GM19438 (cell line): ENCODE measurements at regions not wholly inside any gene's neighbourhood (a gene's known extent, or its start where the extent isn't known, plus 50 kb on each side); places are given as distances from the start of the nearest gene placed in this dataset.

Experiments
- ATAC-seq: cut with Tn5 transposase; IDR thresholded peaks from one replicate; pipeline ENCODE4 v1.9.1; 2021; ENCODE audit warnings: low read depth; ENCODE audit not compliant: unreplicated experiment

- no peak for ATAC-seq
Measured at GRCh38 chr1:88221411-88221810, 462.7 kb upstream of the PKN2 start.

- no peak for ATAC-seq
Measured at GRCh38 chr1:88224906-88225305, 459.2 kb upstream of the PKN2 start.

GRCh38 chr1:88228114-88228513 is 456.0 kb upstream of the PKN2 start:
- no peak for ATAC-seq

- no peak for ATAC-seq
Measured at GRCh38 chr1:88230126-88230525, 453.9 kb upstream of the PKN2 start.

GRCh38 chr1:88237058-88237457 is 447.0 kb upstream of the PKN2 start:
- no peak for ATAC-seq

- no peak for ATAC-seq
Measured at GRCh38 chr1:88239205-88239604, 444.9 kb upstream of the PKN2 start.

GRCh38 chr1:88247666-88248065 is 436.4 kb upstream of the PKN2 start:
- ATAC-seq = no peak

- ATAC-seq = no peak
Measured at GRCh38 chr1:88250915-88251314, 433.2 kb upstream of the PKN2 start.

GRCh38 chr1:88252745-88253144 is 431.3 kb upstream of the PKN2 start:
- no peak for ATAC-seq

- no peak for ATAC-seq
Measured at GRCh38 chr1:88265606-88266005, 418.5 kb upstream of the PKN2 start.

GRCh38 chr1:88266051-88266450 is 418.0 kb upstream of the PKN2 start:
- ATAC-seq = no peak

GRCh38 chr1:88272216-88272615 is 411.9 kb upstream of the PKN2 start:
- ATAC-seq = no peak

GRCh38 chr1:88274431-88274830 is 409.6 kb upstream of the PKN2 start:
- no peak for ATAC-seq

- no peak for ATAC-seq
Measured at GRCh38 chr1:88275259-88275862, 408.7 kb upstream of the PKN2 start.

- ATAC-seq = no peak
Measured at GRCh38 chr1:88276163-88276562, 407.9 kb upstream of the PKN2 start.

- ATAC-seq = no peak
Measured at GRCh38 chr1:88284066-88284465, 400.0 kb upstream of the PKN2 start.

GRCh38 chr1:88284666-88285366 is 399.3 kb upstream of the PKN2 start:
- no peak for ATAC-seq

- ATAC-seq = no peak
Measured at GRCh38 chr1:88286716-88287115, 397.4 kb upstream of the PKN2 start.

- no peak for ATAC-seq
Measured at GRCh38 chr1:88288571-88288970, 395.5 kb upstream of the PKN2 start.

- ATAC-seq = no peak
Measured at GRCh38 chr1:88289401-88290102, 394.5 kb upstream of the PKN2 start.

- no peak for ATAC-seq
Measured at GRCh38 chr1:88291611-88292354, 392.3 kb upstream of the PKN2 start.
